BJ (cell line): ENCODE measurements at regions not wholly inside any gene's neighbourhood (a gene's known extent, or its start where the extent isn't known, plus 50 kb on each side); places are given as distances from the start of the nearest gene placed in this dataset.
"Not testable (repeated sequence)": the region's sequence is repeated elsewhere in the genome, so short reads cannot be mapped to it uniquely, and the experiment has no call there.

Source experiments
- CTCF ChIA-PET: fragments of 350-600 bp; formaldehyde crosslinking; extraction: SDS; loops from one replicate; lab custom pipeline; 2021; ENCODE audit warnings: antibody characterized with exemption, inconsistent platforms; lab: Yijun Ruan, JAX
- POLR2A ChIA-PET: fragments of 300-600 bp; sonication (Branson Sonifier 250); formaldehyde crosslinking; extraction: SDS; loops from one replicate; lab custom pipeline; 2021; ENCODE audit warnings: antibody characterized with exemption; lab: Charles Lee
- DNase-seq: peaks from one replicate; pipeline ENCODE4 v3.0.0-alpha.2; 2011; ENCODE audit warnings: low read depth
- H3K27me3 ChIP-seq: 2 replicates; pipeline ENCODE4 v1.6.0; 2011; ENCODE audit warnings: low read length; ENCODE audit not compliant: control insufficient read depth, insufficient read depth
- H3K36me3 ChIP-seq: 2 replicates; pipeline ENCODE4 v1.5.1; 2011; ENCODE audit warnings: low read length; ENCODE audit not compliant: control insufficient read depth, insufficient read depth
- H3K4me3 ChIP-seq: 2 replicates; pipeline ENCODE4 v1.5.1; 2011; ENCODE audit warnings: low read depth, mild to moderate bottlenecking, control low read depth, low read length
- TF ChIP-seq, protein P1 (sequence below): IDR thresholded peaks from 2 replicates; pipeline ENCODE4 v1.5.1; 2011; ENCODE audit warnings: low read depth, mild to moderate bottlenecking, control low read depth, inconsistent platforms, low read length, moderate library complexity; ENCODE audit not compliant: insufficient read depth

DNA sequence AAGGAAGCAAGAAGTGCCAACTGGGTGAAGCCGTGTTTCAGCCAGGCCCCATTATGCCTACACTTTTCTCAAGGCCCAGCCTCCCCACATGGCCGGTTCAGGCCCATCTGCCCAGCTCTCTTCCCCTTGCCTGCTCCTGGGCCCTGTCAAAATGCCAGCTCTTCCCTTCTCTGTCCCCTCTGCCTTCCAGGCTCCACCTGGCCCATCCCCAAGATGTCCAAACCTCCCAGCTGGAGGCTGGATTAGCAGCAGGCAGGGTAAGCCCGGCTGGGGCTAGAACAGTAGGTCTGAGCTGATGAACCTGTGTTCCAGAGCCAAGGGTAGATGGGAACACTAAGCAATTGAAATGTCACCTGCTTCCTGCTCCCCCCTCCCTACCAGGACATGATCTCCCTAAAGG, 64.1 kb upstream of the HSPA9 start:
- CTCF ChIA-PET, result interaction anchor here (1.0 kb wide), 1 partner anchor 623 kb away, joined by 3 read pairs; no protein-coding TSS in a partner anchor
- POLR2A ChIA-PET, result no interaction called here

DNA sequence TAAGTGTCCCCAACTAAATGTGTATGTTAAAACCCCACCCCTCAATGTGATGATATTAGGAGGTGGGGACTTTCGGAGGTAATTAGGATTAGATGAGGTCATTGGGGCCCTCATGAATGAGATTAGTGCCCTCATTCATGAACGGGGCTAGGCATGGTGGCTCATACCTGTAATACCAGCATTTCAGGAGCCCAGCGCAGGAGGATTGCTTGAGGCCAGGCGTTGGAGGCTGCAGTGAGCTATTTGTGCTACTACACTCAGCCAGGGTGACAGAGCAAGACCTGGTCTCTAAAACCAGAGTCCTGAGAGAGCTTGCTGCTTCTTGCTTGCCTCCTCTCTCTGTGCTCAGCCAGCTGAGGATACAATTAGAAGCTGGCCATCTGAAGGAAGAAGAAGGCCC, 62.1 kb upstream of the HSPA9 start:
- TF ChIP-seq, protein P1, sequence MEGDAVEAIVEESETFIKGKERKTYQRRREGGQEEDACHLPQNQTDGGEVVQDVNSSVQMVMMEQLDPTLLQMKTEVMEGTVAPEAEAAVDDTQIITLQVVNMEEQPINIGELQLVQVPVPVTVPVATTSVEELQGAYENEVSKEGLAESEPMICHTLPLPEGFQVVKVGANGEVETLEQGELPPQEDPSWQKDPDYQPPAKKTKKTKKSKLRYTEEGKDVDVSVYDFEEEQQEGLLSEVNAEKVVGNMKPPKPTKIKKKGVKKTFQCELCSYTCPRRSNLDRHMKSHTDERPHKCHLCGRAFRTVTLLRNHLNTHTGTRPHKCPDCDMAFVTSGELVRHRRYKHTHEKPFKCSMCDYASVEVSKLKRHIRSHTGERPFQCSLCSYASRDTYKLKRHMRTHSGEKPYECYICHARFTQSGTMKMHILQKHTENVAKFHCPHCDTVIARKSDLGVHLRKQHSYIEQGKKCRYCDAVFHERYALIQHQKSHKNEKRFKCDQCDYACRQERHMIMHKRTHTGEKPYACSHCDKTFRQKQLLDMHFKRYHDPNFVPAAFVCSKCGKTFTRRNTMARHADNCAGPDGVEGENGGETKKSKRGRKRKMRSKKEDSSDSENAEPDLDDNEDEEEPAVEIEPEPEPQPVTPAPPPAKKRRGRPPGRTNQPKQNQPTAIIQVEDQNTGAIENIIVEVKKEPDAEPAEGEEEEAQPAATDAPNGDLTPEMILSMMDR, result no peak
- ChIA-PET POLR2A (no interaction called here), CTCF (interaction anchor here (2.1 kb wide), 1 partner anchor 10 kb away, joined by 7 read pairs; no protein-coding TSS in a partner anchor)
- H3K27me3 ChIP-seq, result peaks cover 3% of the 10 kb centered on the region
- no peaks in the 10 kb centered on the region for H3K36me3 ChIP-seq
- no peak for DNase-seq
- no peak overlapping the region for H3K4me3 ChIP-seq

More for the DNA sequence above, 64.1 kb upstream of the HSPA9 start:
- Histone ChIP-seq H3K4me3 (no peak overlapping the region), H3K27me3 (peaks cover 3% of the 10 kb centered on the region), H3K36me3 (no peaks in the 10 kb centered on the region)
- DNase-seq, result no peak
- TF ChIP-seq, protein P1, result no peak

DNA sequence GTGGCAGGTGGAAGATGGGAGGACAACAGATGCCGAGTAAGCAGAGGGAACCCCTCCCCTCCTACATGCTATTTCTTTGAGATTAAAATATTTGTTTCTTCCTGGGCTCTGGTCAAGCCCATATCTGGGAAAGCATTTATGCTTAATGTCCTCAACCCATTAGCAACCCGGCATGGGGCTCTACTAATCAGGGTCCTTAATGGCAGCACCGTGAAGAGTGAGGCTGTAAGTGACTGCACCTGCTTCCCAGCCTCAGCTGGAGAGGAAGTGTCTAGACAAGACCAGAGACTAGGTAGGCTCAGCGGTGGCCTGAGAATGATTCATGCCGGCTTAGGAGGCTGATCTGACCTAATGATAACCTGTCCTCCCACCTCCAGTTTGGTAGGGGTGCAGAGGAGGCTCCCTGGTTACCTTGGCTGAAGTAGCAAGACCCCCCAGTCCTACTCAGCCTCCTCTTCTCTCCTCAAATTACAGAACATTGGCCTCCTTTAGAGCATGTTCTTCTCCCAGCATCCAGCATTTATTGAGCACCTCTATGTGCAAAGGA, 61.3 kb upstream of the HSPA9 start:
- TF ChIP-seq, protein P1, result no peak
- CTCF ChIA-PET, result interaction anchor here (2.1 kb wide), 1 partner anchor 11 kb away, joined by 7 read pairs; no protein-coding TSS in a partner anchor
- DNase-seq, result no peak
- H3K4me3 ChIP-seq, result no peak overlapping the region
- H3K27me3 ChIP-seq, result peaks cover 3% of the 10 kb centered on the region
- H3K36me3 ChIP-seq, result no peaks in the 10 kb centered on the region
- POLR2A ChIA-PET, result no interaction called here

DNA sequence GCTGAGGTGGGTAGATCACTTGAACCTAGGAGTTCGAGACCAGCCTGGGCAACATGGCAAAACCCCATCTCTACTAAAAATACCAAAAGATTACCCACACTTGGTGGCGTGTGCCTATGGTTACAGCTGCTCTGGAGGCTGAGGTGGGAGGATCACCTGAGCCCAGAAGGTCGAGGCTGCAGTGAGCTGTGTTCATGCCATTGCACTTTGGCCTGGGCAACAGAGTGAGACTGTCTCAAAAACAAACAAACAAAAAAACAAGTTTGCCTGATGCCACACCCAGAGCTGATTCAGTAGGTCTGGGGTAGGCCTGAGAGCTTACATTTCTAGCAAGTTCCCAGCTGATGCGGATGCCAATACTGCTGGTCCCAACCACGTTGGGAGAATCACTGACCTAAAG, 60.5 kb upstream of the HSPA9 start:
- Histone ChIP-seq H3K27me3 (no peaks in the 10 kb centered on the region; the same call in none of the 2 replicates), H3K36me3 (no peaks in the 10 kb centered on the region), H3K4me3 (no peak overlapping the region)
- DNase-seq, result no peak
- POLR2A ChIA-PET, result no interaction called here
- CTCF ChIA-PET, result interaction anchor here (1.1 kb wide), 1 partner anchor 9 kb away, joined by 3 read pairs; no protein-coding TSS in a partner anchor
- TF ChIP-seq, protein P1, result no peak

DNA sequence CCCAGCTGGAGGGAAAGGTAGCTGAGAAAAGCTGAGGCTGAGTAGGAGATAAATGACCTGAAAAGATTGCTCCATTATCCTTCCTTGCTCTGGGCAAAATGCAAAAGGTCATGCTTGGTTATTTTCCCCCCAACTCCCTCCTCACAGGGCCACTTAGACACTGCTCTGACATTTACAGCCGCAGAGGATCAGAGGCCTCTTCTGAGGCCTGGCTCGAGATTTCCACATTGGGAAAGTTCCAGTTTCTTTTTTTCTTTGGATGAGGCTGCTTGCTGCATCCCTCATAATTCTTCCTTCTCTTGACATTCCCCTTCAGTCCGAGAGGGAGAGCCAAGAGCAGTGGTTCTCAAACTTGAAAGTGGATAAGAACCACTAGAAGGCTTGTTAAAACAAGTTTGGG, 60.1 kb upstream of the HSPA9 start:
- Histone ChIP-seq H3K4me3 (no peak overlapping the region), H3K36me3 (no peaks in the 10 kb centered on the region), H3K27me3 (no peaks in the 10 kb centered on the region; the same call in none of the 2 replicates)
- CTCF ChIA-PET, result interaction anchor here (0.6 to 1.1 kb wide), 2 partner anchors 9 to 68 kb away, joined by 3 read pairs; no protein-coding TSS in a partner anchor
- no peak for DNase-seq
- POLR2A ChIA-PET, result no interaction called here
- TF ChIP-seq, protein P1, result no peak

DNA sequence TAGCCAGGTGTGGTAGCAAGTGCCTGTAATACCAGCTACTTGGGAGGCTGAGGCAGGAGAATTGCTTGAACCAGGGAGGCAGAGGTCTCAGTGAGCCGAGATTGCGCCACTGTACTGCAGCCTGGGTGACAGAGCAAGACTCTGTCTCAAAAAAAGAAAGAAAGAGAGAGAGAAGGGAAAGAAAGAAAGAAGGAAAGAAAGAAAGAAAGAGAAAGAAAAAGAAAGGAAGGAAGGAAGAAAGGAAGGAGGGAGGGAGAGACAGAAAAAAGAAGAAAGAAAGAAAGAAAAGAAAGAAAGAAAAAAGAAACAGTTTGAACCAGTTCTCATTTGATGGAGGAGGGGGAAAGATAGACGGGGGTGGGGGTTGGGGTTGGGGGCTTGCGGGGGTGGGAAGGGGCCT, 59.6 kb upstream of the HSPA9 start:
- H3K27me3 ChIP-seq, DNase-seq, POLR2A ChIA-PET, H3K4me3 ChIP-seq, H3K36me3 ChIP-seq: not testable (repeated sequence)
- CTCF ChIA-PET, result interaction anchor here (0.6 to 1.5 kb wide), 2 partner anchors 8 to 69 kb away, joined by 3 to 9 read pairs; no protein-coding TSS in a partner anchor
